DOHH2 (cell line): ENCODE measurements at regions not wholly inside any gene's neighbourhood (a gene's known extent, or its start where the extent isn't known, plus 50 kb on each side); places are given as distances from the start of the nearest gene placed in this dataset.

Experiments
- CTCF ChIP-seq: fragments of 200-600 bp; sonication (generic); IDR thresholded peaks from one replicate; pipeline ENCODE4 v1.5.1; 2014; ENCODE audit warnings: antibody characterized with exemption, mild to moderate bottlenecking, low read depth, low read length; ENCODE audit not compliant: poor library complexity, severe bottlenecking
- EZH2phosphoT487 ChIP-seq: fragments of 200-600 bp; sonication (generic); IDR thresholded peaks from 2 replicates; pipeline ENCODE4 v1.6.1; 2017; ENCODE audit warnings: borderline replicate concordance, mild to moderate bottlenecking, antibody characterized with exemption, low read length, moderate library complexity, mixed read lengths

DNA sequence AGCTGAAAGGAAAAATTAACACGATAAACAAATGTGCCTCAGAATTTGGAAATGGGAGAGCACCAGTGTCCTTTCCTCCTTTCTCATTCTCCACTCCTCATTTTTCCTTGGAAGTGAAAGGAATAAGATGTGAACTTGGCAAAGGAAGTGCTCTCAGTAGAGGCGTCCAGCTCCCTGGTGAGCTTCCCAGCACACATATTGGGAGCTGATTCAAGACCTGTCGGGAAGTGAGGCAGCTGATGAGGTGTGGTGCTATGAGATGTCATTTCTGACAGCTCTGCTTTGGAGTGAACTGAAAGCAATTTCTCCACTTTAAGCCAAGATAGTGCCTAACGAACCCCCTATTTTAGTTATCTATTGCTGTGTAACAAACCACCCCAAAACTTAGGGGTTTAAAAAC, 238.5 kb upstream of the IRX3 start:
- TF ChIP-seq CTCF = no peak
- no peak for TF ChIP-seq EZH2phosphoT487
